Panc1 (cell line): ENCODE measurements at regions not wholly inside any gene's neighbourhood (a gene's known extent, or its start where the extent isn't known, plus 50 kb on each side); places are given as distances from the start of the nearest gene placed in this dataset.

Experiments used
- CTCF ChIP-seq: fragments of 450-650 bp; IDR thresholded peaks from 2 replicates; pipeline ENCODE4 v1.5.1; 2017; ENCODE audit warnings: mild to moderate bottlenecking
- POLR2AphosphoS5 ChIP-seq: IDR thresholded peaks from 2 replicates; pipeline ENCODE4 v1.6.1; 2012; ENCODE audit warnings: mild to moderate bottlenecking, low read depth, low read length, moderate library complexity
- REST ChIP-seq, 2 experiments: IDR thresholded peaks; 2 replicates each; pipeline ENCODE4 v1.6.1; 2011 to 2012; ENCODE audit warnings: low read depth in 2 of 2, control low read depth in 1 of 2, low read length in 1 of 2, mild to moderate bottlenecking in 1 of 2, moderate library complexity in 1 of 2; ENCODE audit not compliant: insufficient read depth in 1 of 2
- SIN3A ChIP-seq: IDR thresholded peaks from 2 replicates; pipeline ENCODE4 v1.6.1; 2012; ENCODE audit warnings: low read depth, mild to moderate bottlenecking, low read length, moderate library complexity, borderline replicate concordance; ENCODE audit not compliant: insufficient read depth
- TCF7L2 ChIP-seq: IDR thresholded peaks from 2 replicates; pipeline ENCODE4 v1.6.1; 2011; ENCODE audit warnings: mild to moderate bottlenecking, low read depth, low read length, inconsistent platforms

GRCh38 chr3:6706777-6707176 lies 154.1 kb upstream of the GRM7 start:
- TF ChIP-seq CTCF: no peak
- no peak for TF ChIP-seq POLR2AphosphoS5
- no peak for TF ChIP-seq REST (IDR thresholded peaks at IDR 0.05; ENCODE audit: insufficient read depth in 1 of 2, low read depth in 2 of 2, low read length in 1 of 2)
- TF ChIP-seq SIN3A: no peak
- TF ChIP-seq TCF7L2: no peak
